ENCODE measurements at regions not wholly inside any gene's neighbourhood (a gene's known extent, or its start where the extent isn't known, plus 50 kb on each side); places are given as distances from the start of the nearest gene placed in this dataset.

GRCh38 chr22:22351366-22351765 lies 106.8 kb downstream of the VPREB1 start:
- Mint-ChIP-seq H3K36me3 (ENCODE audit: insufficient read depth in 2 of 2) (no peaks in the 10 kb centered on the region), H3K27me3 (ENCODE audit: low read depth) (peaks cover 39% of the 10 kb centered on the region), H3K9me3 (no peaks in the 10 kb centered on the region), H3K4me1 (ENCODE audit: low read depth) (no peaks in the 10 kb centered on the region), H3K4me3 (no peak overlapping the region), H3K27ac (no peak overlapping the region)
- no peak for DNase-seq
- no peak for ATAC-seq (replicated peaks in 1 of 2)

DNA sequence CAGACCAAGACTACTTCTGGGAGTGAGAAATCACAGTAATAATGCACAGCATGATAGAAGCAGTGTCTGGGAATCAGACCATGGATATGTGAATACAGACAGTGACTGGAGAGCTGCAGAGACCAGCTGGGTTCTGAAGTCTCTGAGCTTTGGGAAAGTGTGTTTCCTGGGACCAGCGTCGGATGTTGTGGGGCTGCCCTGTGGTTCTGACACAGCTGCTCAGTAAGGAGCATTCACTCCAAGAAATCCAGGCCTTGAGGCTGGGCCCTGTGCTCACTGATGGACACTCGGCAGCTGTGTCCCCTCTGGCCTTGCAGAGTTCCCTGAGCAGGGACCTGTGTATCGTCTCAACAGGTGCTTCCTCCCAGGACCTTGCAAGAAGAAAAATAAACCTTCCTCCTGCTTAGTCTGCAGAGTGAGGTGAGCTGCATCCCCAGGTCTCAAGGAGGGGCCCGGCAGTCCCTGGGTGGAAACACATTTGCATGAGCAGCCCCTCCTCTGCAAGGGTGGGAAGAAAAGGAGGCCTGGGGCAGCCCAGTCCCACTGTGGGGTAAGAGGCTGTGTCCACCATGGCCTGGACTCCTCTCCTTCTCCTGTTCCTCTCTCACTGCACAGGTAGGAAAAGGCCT lies 107.9 kb downstream of the VPREB1 start:
- Mint-ChIP-seq H3K36me3 (ENCODE audit: insufficient read depth in 2 of 2) (no peaks in the 10 kb centered on the region), H3K4me3 (no peak overlapping the region), H3K9me3 (no peaks in the 10 kb centered on the region), H3K27me3 (ENCODE audit: low read depth) (peaks cover 39% of the 10 kb centered on the region), H3K4me1 (ENCODE audit: low read depth) (peaks cover 7% of the 10 kb centered on the region), H3K27ac (no peak overlapping the region)
- ATAC-seq (replicated peaks in 1 of 2) (no peak), DNase-seq (no peak)

- ATAC-seq (replicated peaks in 1 of 2), result no peak
- H3K27me3 Mint-ChIP-seq (ENCODE audit: low read depth), result peaks cover 28% of the 10 kb centered on the region
- peaks cover 7% of the 10 kb centered on the region for H3K4me1 Mint-ChIP-seq (ENCODE audit: low read depth)
- no peaks in the 10 kb centered on the region for H3K36me3 Mint-ChIP-seq (ENCODE audit: insufficient read depth in 2 of 2)
- no peaks in the 10 kb centered on the region for H3K9me3 Mint-ChIP-seq
- no peak overlapping the region for H3K4me3 Mint-ChIP-seq
- no peak overlapping the region for H3K27ac Mint-ChIP-seq
- no peak for DNase-seq
These were observed 110.7 kb downstream of the VPREB1 start for GRCh38 chr22:22355096-22355834.

GRCh38 chr22:22357024-22357883 lies 112.7 kb downstream of the VPREB1 start:
- no peaks in the 10 kb centered on the region for H3K36me3 Mint-ChIP-seq (ENCODE audit: insufficient read depth in 2 of 2)
- DNase-seq, result peak; percentile 87
- H3K27ac Mint-ChIP-seq, result no peak overlapping the region
- ATAC-seq (replicated peaks in 1 of 2), result peak; percentile 94 to 95
- H3K4me3 Mint-ChIP-seq, result peak overlapping the region; percentile 8 to 50
- peaks cover 28% of the 10 kb centered on the region for H3K27me3 Mint-ChIP-seq (ENCODE audit: low read depth)
- peaks cover 7% of the 10 kb centered on the region for H3K4me1 Mint-ChIP-seq (ENCODE audit: low read depth)
- H3K9me3 Mint-ChIP-seq, result no peaks in the 10 kb centered on the region

DNA sequence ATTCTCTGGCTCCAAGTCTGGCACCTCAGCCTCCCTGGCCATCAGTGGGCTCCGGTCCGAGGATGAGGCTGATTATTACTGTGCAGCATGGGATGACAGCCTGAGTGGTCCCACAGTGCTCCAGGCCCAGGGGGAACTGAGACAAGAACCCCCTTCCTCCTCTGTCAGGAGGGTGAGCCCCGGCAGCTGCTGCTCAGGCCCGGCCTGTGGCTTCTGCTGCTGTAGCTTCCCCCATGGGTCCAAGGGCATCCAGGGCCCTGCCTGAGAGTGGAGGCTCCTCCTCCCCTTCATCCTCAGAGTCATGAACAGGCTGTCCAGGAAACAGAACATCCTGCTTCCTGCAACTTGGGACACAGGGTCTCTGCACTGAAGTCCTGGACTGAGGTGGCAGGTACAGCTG lies 113.6 kb downstream of the VPREB1 start:
- H3K27ac Mint-ChIP-seq, result no peak overlapping the region
- ATAC-seq (replicated peaks in 1 of 2), result no peak
- H3K9me3 Mint-ChIP-seq, result no peaks in the 10 kb centered on the region
- DNase-seq, result no peak
- no peaks in the 10 kb centered on the region for H3K36me3 Mint-ChIP-seq (ENCODE audit: insufficient read depth in 2 of 2)
- H3K4me3 Mint-ChIP-seq, result no peak overlapping the region
- H3K27me3 Mint-ChIP-seq (ENCODE audit: low read depth), result peaks cover 30% of the 10 kb centered on the region
- peaks cover 7% of the 10 kb centered on the region for H3K4me1 Mint-ChIP-seq (ENCODE audit: low read depth)

GRCh38 chr22:22358686-22359085 lies 114.1 kb downstream of the VPREB1 start:
- Mint-ChIP-seq H3K4me1 (ENCODE audit: low read depth) (peaks cover 7% of the 10 kb centered on the region), H3K27ac (no peak overlapping the region), H3K9me3 (no peaks in the 10 kb centered on the region), H3K4me3 (no peak overlapping the region), H3K27me3 (ENCODE audit: low read depth) (peaks cover 31% of the 10 kb centered on the region), H3K36me3 (ENCODE audit: insufficient read depth in 2 of 2) (no peaks in the 10 kb centered on the region)
- DNase-seq, result no peak
- ATAC-seq (replicated peaks in 1 of 2), result no peak

- ATAC-seq (replicated peaks in 1 of 2) (no peak), DNase-seq (no peak)
- no peaks in the 10 kb centered on the region for H3K9me3 Mint-ChIP-seq
- peaks cover 28% of the 10 kb centered on the region for H3K27me3 Mint-ChIP-seq (ENCODE audit: low read depth)
- H3K4me3 Mint-ChIP-seq, result no peak overlapping the region
- no peak overlapping the region for H3K27ac Mint-ChIP-seq
- H3K36me3 Mint-ChIP-seq (ENCODE audit: insufficient read depth in 2 of 2), result no peaks in the 10 kb centered on the region
- peaks cover 7% of the 10 kb centered on the region for H3K4me1 Mint-ChIP-seq (ENCODE audit: low read depth)
These were observed 114.9 kb downstream of the VPREB1 start for GRCh38 chr22:22359465-22359864.

GRCh38 chr22:22360014-22360413 lies 115.4 kb downstream of the VPREB1 start:
- H3K4me1 Mint-ChIP-seq (ENCODE audit: low read depth), result peaks cover 7% of the 10 kb centered on the region
- no peaks in the 10 kb centered on the region for H3K36me3 Mint-ChIP-seq (ENCODE audit: insufficient read depth in 2 of 2)
- no peak overlapping the region for H3K4me3 Mint-ChIP-seq
- H3K9me3 Mint-ChIP-seq, result no peaks in the 10 kb centered on the region
- H3K27ac Mint-ChIP-seq, result no peak overlapping the region
- H3K27me3 Mint-ChIP-seq (ENCODE audit: low read depth), result peaks cover 23% of the 10 kb centered on the region
- ATAC-seq (replicated peaks in 1 of 2) (no peak), DNase-seq (no peak)

DNA sequence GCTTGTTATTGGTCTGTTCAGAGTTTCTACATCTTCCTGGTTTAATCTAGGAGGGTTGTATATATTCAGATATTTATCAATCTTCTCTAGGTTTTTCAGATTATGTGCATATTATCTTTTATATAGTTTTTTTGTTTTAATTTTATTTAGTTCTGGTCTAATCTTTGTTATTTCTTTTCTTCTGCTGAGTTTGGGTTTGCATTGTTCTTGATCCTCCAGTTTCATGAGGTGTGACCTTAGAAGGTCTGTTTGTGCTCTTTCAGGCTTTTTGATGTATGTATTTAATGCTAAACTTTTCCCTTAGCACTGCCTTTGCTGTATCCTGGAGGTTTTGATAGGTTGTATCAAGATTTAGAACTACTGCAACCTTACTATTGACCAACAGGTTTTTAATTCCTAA lies 117.7 kb downstream of the VPREB1 start:
- Mint-ChIP-seq H3K36me3 (ENCODE audit: insufficient read depth in 2 of 2) (no peaks in the 10 kb centered on the region), H3K4me3 (no peak overlapping the region), H3K4me1 (ENCODE audit: low read depth) (peaks cover under 1% of the 10 kb centered on the region), H3K9me3 (no peaks in the 10 kb centered on the region), H3K27ac (no peak overlapping the region), H3K27me3 (ENCODE audit: low read depth) (peaks cover 25% of the 10 kb centered on the region)
- DNase-seq (no peak), ATAC-seq (replicated peaks in 1 of 2) (no peak)

DNA sequence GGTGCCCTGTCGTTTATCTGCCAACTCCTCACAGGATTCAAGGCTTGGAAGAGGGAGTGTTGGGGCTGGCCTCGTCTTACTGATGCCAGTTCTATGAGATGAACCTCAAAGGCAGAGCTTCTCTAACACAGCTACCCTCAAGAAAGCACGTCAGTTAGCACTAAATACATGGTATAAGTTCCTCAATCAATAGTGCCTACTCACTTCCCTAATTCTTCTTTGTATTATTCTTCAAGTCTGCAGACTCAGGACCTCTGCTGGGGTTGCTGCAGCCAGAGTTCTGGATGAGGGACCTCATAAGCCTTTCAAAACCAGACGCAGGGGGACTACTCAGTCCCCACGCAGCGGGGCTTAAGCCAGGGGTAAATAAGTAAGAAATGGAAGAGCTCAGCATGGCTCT lies 118.3 kb downstream of the VPREB1 start:
- H3K9me3 Mint-ChIP-seq, result no peaks in the 10 kb centered on the region
- H3K27ac Mint-ChIP-seq, result no peak overlapping the region
- no peaks in the 10 kb centered on the region for H3K36me3 Mint-ChIP-seq (ENCODE audit: insufficient read depth in 2 of 2)
- ATAC-seq (replicated peaks in 1 of 2) (no peak), DNase-seq (no peak)
- H3K4me1 Mint-ChIP-seq (ENCODE audit: low read depth), result no peaks in the 10 kb centered on the region
- H3K27me3 Mint-ChIP-seq (ENCODE audit: low read depth), result peaks cover 25% of the 10 kb centered on the region
- no peak overlapping the region for H3K4me3 Mint-ChIP-seq

GRCh38 chr22:22364207-22364606 lies 119.6 kb downstream of the VPREB1 start:
- Mint-ChIP-seq H3K4me3 (no peak overlapping the region), H3K27me3 (ENCODE audit: low read depth) (peaks cover 16% of the 10 kb centered on the region), H3K4me1 (ENCODE audit: low read depth) (no peaks in the 10 kb centered on the region), H3K36me3 (ENCODE audit: insufficient read depth in 2 of 2) (no peaks in the 10 kb centered on the region), H3K27ac (no peak overlapping the region), H3K9me3 (no peaks in the 10 kb centered on the region)
- ATAC-seq (replicated peaks in 1 of 2) (no peak), DNase-seq (no peak)

DNA sequence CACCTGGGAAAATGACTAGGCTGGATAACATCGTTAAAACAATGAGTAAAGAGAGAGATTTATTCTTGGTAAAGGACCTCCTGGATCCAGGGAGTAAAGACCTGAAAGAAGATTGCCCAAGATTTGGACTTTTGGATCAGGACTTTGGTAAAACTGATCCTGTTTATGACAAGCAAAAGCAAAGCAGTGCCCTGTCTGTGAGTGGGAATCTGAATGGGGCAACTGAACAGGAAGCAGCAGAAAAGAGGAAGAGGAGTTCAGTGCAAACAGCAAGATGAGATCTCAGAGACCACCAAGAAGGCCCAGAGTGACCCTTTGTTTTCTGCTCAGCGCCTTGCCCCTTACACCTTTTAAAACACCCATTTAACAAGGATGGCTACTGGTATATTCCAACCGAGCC lies 122.0 kb downstream of the VPREB1 start:
- DNase-seq, result no peak
- Mint-ChIP-seq H3K4me1 (ENCODE audit: low read depth) (no peaks in the 10 kb centered on the region), H3K27ac (no peak overlapping the region), H3K36me3 (ENCODE audit: insufficient read depth in 2 of 2) (no peaks in the 10 kb centered on the region), H3K27me3 (ENCODE audit: low read depth) (peaks cover 25% of the 10 kb centered on the region), H3K9me3 (no peaks in the 10 kb centered on the region), H3K4me3 (no peak overlapping the region)
- ATAC-seq (replicated peaks in 1 of 2), result no peak

- no peaks in the 10 kb centered on the region for H3K9me3 Mint-ChIP-seq
- H3K27me3 Mint-ChIP-seq (ENCODE audit: low read depth), result peaks cover 33% of the 10 kb centered on the region
- DNase-seq (no peak), ATAC-seq (replicated peaks in 1 of 2) (no peak)
- H3K36me3 Mint-ChIP-seq (ENCODE audit: insufficient read depth in 2 of 2), result no peaks in the 10 kb centered on the region
- H3K27ac Mint-ChIP-seq, result no peak overlapping the region
- H3K4me3 Mint-ChIP-seq, result no peak overlapping the region
- no peaks in the 10 kb centered on the region for H3K4me1 Mint-ChIP-seq (ENCODE audit: low read depth)
These were observed 123.9 kb downstream of the VPREB1 start for GRCh38 chr22:22368516-22368915.

All from activated T-cell treated with anti-CD3 and anti-CD28 coated beads, Interleukin-2, amount 50 U/mL, for 72 hours (primary cell).